NB4 (cell line): ENCODE measurements at regions not wholly inside any gene's neighbourhood (a gene's known extent, or its start where the extent isn't known, plus 50 kb on each side); places are given as distances from the start of the nearest gene placed in this dataset.
A peak's percentile ranks its signal among the peaks of the same experiment; 100 is the strongest.

ENCODE experiments used
- DNase-seq: peaks from one replicate; pipeline ENCODE4 v3.0.0; 2010; ENCODE audit warnings: low read depth
- H3K4me3 ChIP-seq: one replicate; pipeline ENCODE4 v1.5.1; 2011; ENCODE audit warnings: mild to moderate bottlenecking, low read depth, low read length, moderate library complexity
- MYC ChIP-seq: IDR thresholded peaks from 2 replicates; pipeline ENCODE4 v1.6.1; 2011; ENCODE audit warnings: low read depth, low read length
- POLR2A ChIP-seq: IDR thresholded peaks from 2 replicates; pipeline ENCODE4 v1.6.1; 2011; ENCODE audit warnings: mild to moderate bottlenecking; ENCODE audit not compliant: insufficient read length; ENCODE audit errors: extremely low read depth
- TF ChIP-seq, protein P1 (sequence below): IDR thresholded peaks from 2 replicates; pipeline ENCODE4 v1.6.1; 2011; ENCODE audit warnings: low read depth, low read length
- TF ChIP-seq, protein P2 (sequence below): IDR thresholded peaks from one replicate; pipeline ENCODE4 v1.5.1; 2012; ENCODE audit warnings: low read depth, low read length

DNA sequence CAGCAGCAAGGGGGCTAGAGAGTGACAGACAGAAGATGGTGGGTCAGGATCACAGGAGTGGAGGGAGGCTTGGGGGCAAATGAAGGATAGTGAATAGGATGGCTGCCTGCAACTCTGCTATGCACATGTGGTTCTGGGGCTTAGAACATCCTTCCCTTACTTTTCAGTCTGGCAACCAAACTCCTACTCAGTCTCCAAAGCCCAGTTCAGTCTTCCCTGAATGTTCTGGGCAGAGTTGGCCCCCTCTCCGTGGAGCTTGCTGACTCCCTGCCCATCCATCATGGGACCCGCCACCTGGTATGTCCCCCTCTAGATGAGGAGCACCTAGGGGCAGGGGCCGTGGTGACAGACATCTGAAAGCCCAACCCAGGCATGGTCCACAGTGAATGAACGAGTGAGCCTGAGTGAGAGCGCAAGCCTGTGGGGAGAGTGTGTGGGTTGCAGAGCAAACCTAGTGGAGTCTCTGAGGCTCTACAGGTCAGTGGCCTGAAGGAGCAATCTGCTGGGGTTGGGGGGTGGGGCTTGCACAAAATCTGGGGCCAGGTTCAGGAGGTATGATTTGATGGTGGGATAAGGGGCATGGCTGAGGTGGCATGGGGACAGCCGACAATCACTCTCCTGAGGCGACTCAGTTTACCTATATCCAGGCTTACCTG, 180.6 kb downstream of the FGF18 start:
- no peak for DNase-seq
- no peak overlapping the region for H3K4me3 ChIP-seq
- TF ChIP-seq POLR2A (no peak), MYC (no peak)
- TF ChIP-seq, protein P1, sequence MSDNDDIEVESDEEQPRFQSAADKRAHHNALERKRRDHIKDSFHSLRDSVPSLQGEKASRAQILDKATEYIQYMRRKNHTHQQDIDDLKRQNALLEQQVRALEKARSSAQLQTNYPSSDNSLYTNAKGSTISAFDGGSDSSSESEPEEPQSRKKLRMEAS: no peak
- TF ChIP-seq, protein P2, sequence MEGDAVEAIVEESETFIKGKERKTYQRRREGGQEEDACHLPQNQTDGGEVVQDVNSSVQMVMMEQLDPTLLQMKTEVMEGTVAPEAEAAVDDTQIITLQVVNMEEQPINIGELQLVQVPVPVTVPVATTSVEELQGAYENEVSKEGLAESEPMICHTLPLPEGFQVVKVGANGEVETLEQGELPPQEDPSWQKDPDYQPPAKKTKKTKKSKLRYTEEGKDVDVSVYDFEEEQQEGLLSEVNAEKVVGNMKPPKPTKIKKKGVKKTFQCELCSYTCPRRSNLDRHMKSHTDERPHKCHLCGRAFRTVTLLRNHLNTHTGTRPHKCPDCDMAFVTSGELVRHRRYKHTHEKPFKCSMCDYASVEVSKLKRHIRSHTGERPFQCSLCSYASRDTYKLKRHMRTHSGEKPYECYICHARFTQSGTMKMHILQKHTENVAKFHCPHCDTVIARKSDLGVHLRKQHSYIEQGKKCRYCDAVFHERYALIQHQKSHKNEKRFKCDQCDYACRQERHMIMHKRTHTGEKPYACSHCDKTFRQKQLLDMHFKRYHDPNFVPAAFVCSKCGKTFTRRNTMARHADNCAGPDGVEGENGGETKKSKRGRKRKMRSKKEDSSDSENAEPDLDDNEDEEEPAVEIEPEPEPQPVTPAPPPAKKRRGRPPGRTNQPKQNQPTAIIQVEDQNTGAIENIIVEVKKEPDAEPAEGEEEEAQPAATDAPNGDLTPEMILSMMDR: no peak

DNA sequence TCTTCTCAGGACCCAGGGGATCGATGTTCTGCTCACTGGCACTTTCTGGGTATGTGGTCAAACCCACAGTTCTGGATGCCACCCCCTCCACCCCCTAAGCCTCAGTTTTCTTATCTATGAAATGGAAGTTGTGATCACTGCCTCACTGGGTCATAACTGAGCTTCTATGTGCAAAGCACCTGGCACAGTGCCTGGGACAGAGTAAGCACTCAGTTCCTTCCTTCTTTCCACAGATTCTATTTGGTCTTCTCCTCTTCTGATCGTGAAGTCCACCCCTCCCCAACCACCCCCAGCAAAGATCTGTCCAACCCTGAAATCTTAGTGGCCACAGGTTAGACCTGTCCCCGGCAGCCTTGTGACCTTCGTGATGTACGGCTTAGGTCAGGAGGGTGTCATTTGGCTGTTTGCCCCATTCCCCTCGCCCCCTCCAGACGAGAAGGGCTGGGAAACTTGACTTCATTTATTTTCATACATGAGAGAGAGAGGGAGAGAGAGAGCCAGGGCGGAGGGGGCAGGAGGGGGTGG, 181.4 kb downstream of the FGF18 start:
- peak; percentile 30 for DNase-seq
- TF ChIP-seq POLR2A: no peak
- TF ChIP-seq, protein P2: no peak
- TF ChIP-seq, protein P1: no peak
- TF ChIP-seq MYC: no peak
- no peak overlapping the region for H3K4me3 ChIP-seq

DNA sequence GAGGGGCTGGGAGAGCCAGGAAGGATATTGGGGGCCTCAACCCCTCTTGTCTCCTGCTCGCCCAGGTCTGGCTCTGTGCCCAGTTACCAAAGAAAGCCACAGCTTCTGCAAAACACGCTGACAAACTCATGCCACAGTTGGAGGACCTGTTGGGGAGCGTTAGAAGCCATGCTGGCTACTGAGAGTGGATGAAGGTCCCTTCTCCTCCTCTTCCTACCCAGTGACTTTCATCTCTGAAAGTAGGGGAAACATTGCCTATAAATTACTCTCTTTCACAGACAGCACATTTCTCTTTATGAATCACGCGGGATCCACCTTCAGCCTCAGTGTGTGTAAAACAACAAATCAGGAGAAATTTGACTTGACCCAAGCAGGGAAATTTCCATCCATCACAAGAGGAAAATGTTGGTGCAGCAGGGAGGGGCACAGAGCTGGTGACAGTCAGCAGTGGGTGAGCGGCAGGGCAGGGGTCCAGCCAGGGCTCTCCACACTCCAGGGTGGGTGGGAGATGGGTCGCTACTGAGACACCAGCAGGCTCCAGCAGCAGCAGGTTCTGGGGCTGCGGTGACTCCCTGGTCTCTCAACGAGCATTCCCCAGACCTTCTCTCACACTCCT, 181.9 kb downstream of the FGF18 start:
- TF ChIP-seq MYC: no peak
- TF ChIP-seq, protein P1: peak; percentile 62; the same call in 1 of the 2 replicates
- TF ChIP-seq, protein P2: no peak
- no peak for TF ChIP-seq POLR2A
- DNase-seq: peak; percentile 83

DNA sequence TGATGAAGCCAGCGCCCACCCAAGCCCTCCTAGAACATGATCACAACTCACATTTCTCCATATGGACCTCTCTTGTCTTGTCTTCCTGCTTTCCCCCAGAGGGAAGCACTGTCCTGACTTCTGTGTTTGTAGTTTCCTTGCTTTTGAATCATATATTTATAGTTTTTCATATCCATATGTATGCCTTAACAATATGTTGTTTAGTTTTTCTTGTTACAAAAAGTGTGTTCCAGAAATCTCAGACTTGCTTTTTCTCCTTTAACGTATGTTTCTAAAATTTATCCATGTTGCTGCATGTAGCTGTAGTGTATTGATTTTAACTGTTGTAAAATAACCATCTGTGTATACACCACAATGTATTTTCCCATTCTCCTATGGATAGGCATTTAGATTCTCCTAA, 182.0 kb upstream of the SMIM23 start:
- H3K4me3 ChIP-seq: no peak overlapping the region
- DNase-seq: no peak
- TF ChIP-seq, protein P1: no peak
- TF ChIP-seq POLR2A (no peak), MYC (no peak)
- TF ChIP-seq, protein P2: no peak

More for the DNA sequence above, 181.9 kb downstream of the FGF18 start:
- no peak overlapping the region for H3K4me3 ChIP-seq

DNA sequence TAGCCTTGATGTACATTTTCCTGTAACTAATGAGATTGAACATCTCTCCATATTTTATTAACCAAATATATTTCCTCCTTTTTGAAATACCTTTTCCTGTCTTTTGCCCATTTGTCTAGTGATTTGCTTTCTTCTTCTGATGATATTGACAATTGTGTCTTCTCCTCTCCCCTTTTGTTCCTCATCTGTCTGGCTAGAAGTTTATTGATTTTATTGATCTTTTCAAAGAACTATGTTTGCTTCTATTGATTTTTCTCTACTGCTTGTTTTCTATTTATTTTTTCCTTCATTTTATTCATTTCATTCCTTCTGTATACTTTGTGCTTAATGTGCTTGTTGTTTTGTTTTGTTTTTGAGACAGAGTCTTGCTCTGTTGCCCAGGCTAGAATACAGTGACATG, 181.4 kb upstream of the SMIM23 start:
- DNase-seq: no peak
- H3K4me3 ChIP-seq: no peak overlapping the region
- TF ChIP-seq, protein P2: no peak
- TF ChIP-seq, protein P1: no peak
- TF ChIP-seq MYC (no peak), POLR2A (no peak)
